B cell (primary cell): ENCODE measurements at regions not wholly inside any gene's neighbourhood (a gene's known extent, or its start where the extent isn't known, plus 50 kb on each side); places are given as distances from the start of the nearest gene placed in this dataset.

Source experiments
- EZH2 ChIP-seq: IDR thresholded peaks from 2 replicates; pipeline ENCODE4 v1.6.1; 2012; ENCODE audit warnings: borderline replicate concordance, low read depth, mild to moderate bottlenecking, moderate library complexity, low read length; ENCODE audit not compliant: insufficient read depth, poor library complexity, severe bottlenecking
- TF ChIP-seq, protein P1 (sequence below): fragments of 200-600 bp; IDR thresholded peaks from one replicate; pipeline ENCODE4 v1.8.0; 2022; ENCODE audit warnings: antibody characterized with exemption, mild to moderate bottlenecking

DNA sequence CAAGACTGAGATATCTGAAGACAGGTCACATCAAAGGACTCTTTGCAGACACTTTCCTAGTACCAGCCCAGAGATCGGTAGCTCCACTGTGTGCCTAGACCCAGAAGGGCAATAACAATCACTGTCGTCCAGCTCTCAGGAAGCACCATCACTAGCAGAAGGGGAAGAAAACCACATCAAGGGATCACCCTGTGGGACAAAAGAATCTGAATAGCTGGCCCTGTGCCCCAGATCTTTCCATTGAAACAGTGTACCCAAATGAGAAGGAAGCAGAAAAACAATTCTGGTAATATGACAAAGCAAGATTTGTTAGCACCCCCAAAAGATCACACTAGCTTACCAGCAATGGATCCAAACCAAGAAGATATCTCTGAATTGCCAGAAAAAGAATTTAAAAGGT is 404.4 kb upstream of the NECTIN3 start:
- TF ChIP-seq, protein P1, sequence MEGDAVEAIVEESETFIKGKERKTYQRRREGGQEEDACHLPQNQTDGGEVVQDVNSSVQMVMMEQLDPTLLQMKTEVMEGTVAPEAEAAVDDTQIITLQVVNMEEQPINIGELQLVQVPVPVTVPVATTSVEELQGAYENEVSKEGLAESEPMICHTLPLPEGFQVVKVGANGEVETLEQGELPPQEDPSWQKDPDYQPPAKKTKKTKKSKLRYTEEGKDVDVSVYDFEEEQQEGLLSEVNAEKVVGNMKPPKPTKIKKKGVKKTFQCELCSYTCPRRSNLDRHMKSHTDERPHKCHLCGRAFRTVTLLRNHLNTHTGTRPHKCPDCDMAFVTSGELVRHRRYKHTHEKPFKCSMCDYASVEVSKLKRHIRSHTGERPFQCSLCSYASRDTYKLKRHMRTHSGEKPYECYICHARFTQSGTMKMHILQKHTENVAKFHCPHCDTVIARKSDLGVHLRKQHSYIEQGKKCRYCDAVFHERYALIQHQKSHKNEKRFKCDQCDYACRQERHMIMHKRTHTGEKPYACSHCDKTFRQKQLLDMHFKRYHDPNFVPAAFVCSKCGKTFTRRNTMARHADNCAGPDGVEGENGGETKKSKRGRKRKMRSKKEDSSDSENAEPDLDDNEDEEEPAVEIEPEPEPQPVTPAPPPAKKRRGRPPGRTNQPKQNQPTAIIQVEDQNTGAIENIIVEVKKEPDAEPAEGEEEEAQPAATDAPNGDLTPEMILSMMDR = no peak
- TF ChIP-seq EZH2 = no peak
